Fibroblast of peridontal ligament (primary cell): ENCODE measurements at regions not wholly inside any gene's neighbourhood (a gene's known extent, or its start where the extent isn't known, plus 50 kb on each side); places are given as distances from the start of the nearest gene placed in this dataset.

Source experiments
- DNase-seq: peaks from one replicate; pipeline ENCODE4 v3.0.0-alpha.2; 2010; ENCODE audit errors: extremely low read depth

DNA sequence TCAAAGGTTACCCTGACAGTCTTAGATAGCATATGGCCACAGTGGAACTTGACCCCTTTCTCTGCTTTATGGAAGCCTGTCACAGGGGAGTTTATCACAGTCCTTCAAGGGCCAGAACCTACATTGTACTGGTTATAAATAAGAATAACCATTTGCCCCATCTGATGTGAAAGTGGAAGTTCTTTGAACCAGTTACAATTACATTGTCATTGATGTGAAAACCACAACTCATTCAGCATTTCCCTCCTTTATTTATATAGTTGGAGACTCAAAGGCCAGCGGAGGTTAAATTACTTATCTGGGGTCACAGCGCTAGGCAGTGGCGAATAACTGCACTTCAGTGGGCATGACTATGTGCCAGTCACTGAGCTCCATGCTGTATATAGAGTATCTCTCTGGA is 60.5 kb upstream of the TBC1D5 start:
- DNase-seq, result no peak

DNA sequence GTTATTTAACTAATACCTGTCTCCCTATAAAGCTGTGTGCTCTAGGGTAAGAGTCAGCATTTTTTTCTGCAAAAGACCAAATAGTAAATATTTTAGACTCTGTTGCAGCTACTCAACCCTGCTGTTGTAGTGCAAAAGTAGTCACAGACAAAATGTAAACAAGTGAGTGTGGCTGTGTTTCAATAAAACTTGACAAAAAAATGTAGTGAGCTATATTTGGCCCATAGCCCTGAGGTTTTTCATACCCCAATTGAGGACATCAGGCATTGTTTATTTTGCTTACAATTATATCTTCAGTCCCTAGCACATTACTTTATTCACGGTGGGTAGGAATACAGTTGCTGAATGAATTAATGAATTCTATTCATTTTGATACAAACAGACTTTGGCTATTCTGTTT is 58.7 kb upstream of the TBC1D5 start:
- DNase-seq, result no peak

DNA sequence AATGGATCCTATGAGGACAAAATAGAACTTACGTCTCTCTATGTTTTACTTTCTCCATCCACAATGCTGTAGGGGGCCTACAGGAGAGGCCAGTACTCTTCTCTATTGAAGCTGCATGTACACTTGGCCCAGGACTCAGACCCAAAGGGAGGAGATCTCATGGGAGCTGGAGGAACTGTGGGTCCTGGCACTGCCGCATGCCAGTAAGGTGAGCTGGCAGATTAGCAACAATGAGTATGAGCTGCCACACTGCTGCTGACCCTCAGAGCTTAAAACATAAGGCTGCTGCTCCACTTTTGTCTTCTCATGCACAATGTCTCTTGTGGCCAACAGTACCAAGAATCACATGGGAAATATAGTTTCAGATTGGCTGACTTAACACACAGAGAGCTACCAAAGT is 57.8 kb upstream of the TBC1D5 start:
- no peak for DNase-seq

DNA sequence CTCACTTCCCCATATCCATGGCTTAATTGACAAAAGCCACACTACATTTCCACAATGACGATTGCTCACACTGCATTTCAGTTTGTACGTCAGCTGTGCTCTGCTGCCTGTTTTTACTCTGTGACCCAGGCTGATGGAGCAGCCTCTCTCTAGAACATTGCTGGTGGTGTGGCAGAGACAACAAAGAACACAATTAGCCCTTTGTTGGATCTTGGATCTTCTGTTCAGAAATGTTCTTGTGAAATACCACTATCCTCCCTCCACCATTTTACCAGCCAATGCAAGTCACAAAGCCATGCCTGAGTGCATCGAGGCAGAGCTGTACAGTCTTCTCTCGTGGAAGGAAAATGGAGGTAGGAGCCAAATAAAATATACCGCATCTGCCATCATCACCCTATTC is 56.9 kb upstream of the TBC1D5 start:
- DNase-seq, result no peak

DNA sequence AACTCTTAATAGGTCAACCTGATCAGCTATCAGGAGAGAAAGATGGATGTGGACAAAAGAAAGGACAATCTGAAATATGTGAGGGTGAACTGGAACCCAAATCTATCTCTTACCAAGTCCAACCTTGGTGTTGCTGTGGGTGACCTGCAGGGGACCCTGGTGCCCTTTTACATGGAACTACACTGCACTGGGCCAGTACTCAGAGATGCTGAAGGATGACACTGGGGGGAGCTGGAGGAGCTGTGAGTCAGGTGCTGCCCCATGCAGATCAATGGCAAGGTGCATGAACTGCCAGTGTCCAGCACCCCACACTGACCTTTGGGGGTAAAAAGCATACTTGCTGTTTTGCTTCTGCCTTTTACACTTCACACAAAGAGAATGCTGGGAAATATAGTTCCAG is 55.6 kb upstream of the TBC1D5 start:
- DNase-seq, result no peak

DNA sequence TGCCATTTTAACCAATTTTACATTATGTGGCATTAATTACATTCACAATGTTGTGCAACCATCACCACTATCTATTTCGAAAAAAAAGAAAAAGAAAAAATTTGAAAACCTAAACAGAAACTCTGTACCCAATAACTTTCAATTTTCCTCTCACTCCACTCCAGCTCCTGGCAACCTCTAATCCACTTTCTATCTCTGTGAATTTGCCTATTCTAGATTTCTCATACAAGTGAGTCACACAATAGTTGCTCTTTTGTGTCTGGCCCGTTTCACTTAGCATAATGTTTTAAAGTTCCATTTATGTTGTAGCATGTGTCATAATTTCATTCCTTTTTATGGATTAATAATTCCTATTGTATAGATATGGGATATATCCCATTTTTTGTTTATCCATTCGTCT is 53.3 kb upstream of the TBC1D5 start:
- DNase-seq, result no peak

DNA sequence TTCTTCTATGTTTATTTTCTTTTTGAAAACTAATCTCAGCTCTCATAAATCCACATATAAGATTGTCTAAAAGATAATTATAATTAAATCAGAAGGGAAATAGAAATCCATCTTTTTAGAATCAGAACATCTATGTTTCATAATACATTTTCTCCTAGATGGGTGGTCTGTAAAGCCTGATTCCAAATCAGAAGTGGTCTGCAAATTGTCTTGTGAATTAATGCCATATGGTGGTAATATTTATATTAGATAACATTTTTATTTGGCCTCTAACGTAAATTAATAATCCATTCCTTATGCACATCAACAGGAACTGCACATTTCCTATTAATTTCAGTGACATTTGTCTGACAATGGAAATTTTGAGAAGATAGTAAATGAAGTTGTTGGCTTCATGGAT is 52.8 kb upstream of the TBC1D5 start:
- DNase-seq, result no peak

DNA sequence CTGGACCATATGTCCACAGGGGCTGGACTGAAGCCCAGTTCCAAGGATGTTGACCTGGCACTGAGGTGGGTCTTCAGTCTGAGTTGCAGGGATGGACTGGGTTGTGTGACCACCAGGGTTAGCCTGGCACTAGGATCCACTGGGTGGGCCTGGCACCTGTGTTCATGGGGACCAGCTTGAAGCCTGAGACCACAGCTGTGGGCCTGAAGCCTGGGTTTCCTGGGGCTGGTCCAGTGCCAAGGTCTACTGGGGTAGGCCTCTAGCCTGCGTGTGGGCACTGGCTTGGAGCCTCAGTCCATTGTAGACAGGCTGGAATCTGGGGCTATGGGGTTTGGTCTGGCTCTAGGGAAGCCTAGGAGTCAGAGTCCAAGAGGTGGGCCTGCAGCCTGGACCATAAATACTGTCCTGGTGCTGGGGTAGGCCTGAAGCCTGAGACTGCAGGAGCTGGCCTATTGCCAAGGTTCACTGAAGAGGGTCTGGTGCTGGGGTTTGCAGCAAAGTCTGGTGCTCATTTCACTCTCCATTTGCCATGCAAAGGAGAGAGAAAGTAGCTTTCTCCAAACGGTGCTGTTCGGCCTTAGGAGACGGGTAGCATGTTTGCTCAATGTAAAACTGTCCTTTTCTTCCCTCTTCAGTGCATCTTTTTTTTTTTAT is 51.2 kb upstream of the TBC1D5 start:
- DNase-seq, result no peak
